HG02970 (cell line): ENCODE measurements at regions not wholly inside any gene's neighbourhood (a gene's known extent, or its start where the extent isn't known, plus 50 kb on each side); places are given as distances from the start of the nearest gene placed in this dataset.
"Not testable (repeated sequence)": the region's sequence is repeated elsewhere in the genome, so short reads cannot be mapped to it uniquely, and the experiment has no call there.

Experiments
- ATAC-seq: cut with Tn5 transposase; IDR thresholded peaks from one replicate; pipeline ENCODE4 v1.9.1; 2021; ENCODE audit warnings: mild to moderate bottlenecking, moderate library complexity, moderate number of reproducible peaks; ENCODE audit not compliant: unreplicated experiment, low FRiP score

- ATAC-seq: no peak
Measured at GRCh38 chr6:146974351-146974750, 229.9 kb upstream of the STXBP5 start.

- no peak for ATAC-seq
Measured at GRCh38 chr6:146975093-146975492, 229.1 kb upstream of the STXBP5 start.

GRCh38 chr6:146980900-146981329 is 223.3 kb upstream of the STXBP5 start:
- ATAC-seq: no peak

- no peak for ATAC-seq
Measured at GRCh38 chr6:146981981-146982380, 222.2 kb upstream of the STXBP5 start.

- no peak for ATAC-seq
Measured at GRCh38 chr6:146984251-146984924, 219.8 kb upstream of the STXBP5 start.

GRCh38 chr6:146985111-146985510 is 219.1 kb upstream of the STXBP5 start:
- no peak for ATAC-seq

GRCh38 chr6:146985966-146986365 is 218.3 kb upstream of the STXBP5 start:
- no peak for ATAC-seq

GRCh38 chr6:146987938-146988337 is 216.3 kb upstream of the STXBP5 start:
- ATAC-seq: not testable (repeated sequence)

GRCh38 chr6:146989860-146990259 is 214.4 kb upstream of the STXBP5 start:
- no peak for ATAC-seq

GRCh38 chr6:146990284-146990683 is 213.9 kb upstream of the STXBP5 start:
- ATAC-seq: no peak

- no peak for ATAC-seq
Measured at GRCh38 chr6:146990821-146991798, 213.1 kb upstream of the STXBP5 start.

GRCh38 chr6:146997062-146997461 is 207.2 kb upstream of the STXBP5 start:
- ATAC-seq: no peak

GRCh38 chr6:146999766-147000165 is 204.5 kb upstream of the STXBP5 start:
- ATAC-seq: no peak

GRCh38 chr6:147000545-147001488 is 203.4 kb upstream of the STXBP5 start:
- no peak for ATAC-seq

- ATAC-seq: no peak
Measured at GRCh38 chr6:147001621-147002020, 202.6 kb upstream of the STXBP5 start.

GRCh38 chr6:147003186-147003585 is 201.0 kb upstream of the STXBP5 start:
- ATAC-seq: no peak

- no peak for ATAC-seq
Measured at GRCh38 chr6:147005499-147005898, 198.7 kb upstream of the STXBP5 start.

- ATAC-seq: no peak
Measured at GRCh38 chr6:147007441-147007840, 196.8 kb upstream of the STXBP5 start.

- no peak for ATAC-seq
Measured at GRCh38 chr6:147009358-147009757, 194.9 kb upstream of the STXBP5 start.

GRCh38 chr6:147015674-147016073 is 188.5 kb upstream of the STXBP5 start:
- ATAC-seq: no peak
